GM12878 (cell line): ENCODE measurements at regions not wholly inside any gene's neighbourhood (a gene's known extent, or its start where the extent isn't known, plus 50 kb on each side); places are given as distances from the start of the nearest gene placed in this dataset.

Experiments used
- ATAC-seq: fragments of 200-7000 bp; cut with Tn5 transposase; 3 replicates; pipeline ENCODE4 v1.9.1; 2020; ENCODE audit warnings: mild to moderate bottlenecking, moderate library complexity
- BruUV-seq: library from RNA; stranded (reverse); fragments of 400-500 nt; replicated peaks from 2 replicates; lab custom pipeline; 2021; lab: Mats Ljungman, UMichigan
- CTCF ChIA-PET: fragments of 300-600 bp; sonication (Branson Sonifier 250); formaldehyde crosslinking; extraction: SDS; loops from one replicate; lab custom pipeline; 2021; ENCODE audit warnings: inconsistent platforms; lab: Yijun Ruan, JAX
- POLR2A ChIA-PET: fragments of 350-600 bp; formaldehyde crosslinking; extraction: SDS; loops from one replicate; lab custom pipeline; 2021; ENCODE audit warnings: inconsistent platforms; lab: Charles Lee
- RAD21 ChIA-PET: fragments of 300-600 bp; sonication (Branson Sonifier 250); formaldehyde crosslinking; loops from one replicate; lab custom pipeline; 2023; ENCODE audit warnings: antibody characterized with exemption; ENCODE audit not compliant: unreplicated experiment; lab: Charles Lee
- SMC1A ChIA-PET: fragments of 300-600 bp; sonication (Branson Sonifier 250); formaldehyde crosslinking; loops from one replicate; lab custom pipeline; 2023; ENCODE audit not compliant: unreplicated experiment, uncharacterized antibody; lab: Charles Lee
- DNase-seq: peaks from one replicate; pipeline ENCODE4 v3.0.0-alpha.2; 2011; ENCODE audit warnings: low read depth, low spot score
- FAIRE-seq: peaks from 3 replicates; lab custom pipeline; 2011; peaks lifted over from hg19 to GRCh38; lab: Jason Lieb, UNC
- H2AFZ ChIP-seq: 2 replicates; pipeline ENCODE4 v1.6.0; 2011; ENCODE audit warnings: low read depth, low read length, control low read depth; ENCODE audit not compliant: control insufficient read depth
- H3K27ac ChIP-seq: 2 replicates; pipeline ENCODE4 v1.5.1; 2011; ENCODE audit warnings: control low read depth; ENCODE audit not compliant: control insufficient read depth, insufficient read depth
- H3K27me3 ChIP-seq, 2 experiments: replicated peaks in 1 of 2; 2 replicates each; pipeline versions ENCODE4 v1.6.0 to v1.6.1; 2011; ENCODE audit warnings: low read length in 1 of 2; ENCODE audit not compliant: control insufficient read depth in 2 of 2, insufficient read depth in 2 of 2
- H3K36me3 ChIP-seq, 2 experiments: 2 replicates each; pipeline ENCODE4 v1.5.1; 2011; ENCODE audit warnings: low read length in 1 of 2; ENCODE audit not compliant: control insufficient read depth in 2 of 2, insufficient read depth in 2 of 2
- H3K4me1 ChIP-seq: 2 replicates; pipeline ENCODE4 v1.6.1; 2011; ENCODE audit warnings: mild to moderate bottlenecking, low read length, moderate library complexity, mixed read lengths; ENCODE audit not compliant: control insufficient read depth, insufficient read depth
- H3K4me2 ChIP-seq: 2 replicates; pipeline ENCODE4 v1.6.0; 2011; ENCODE audit warnings: control low read depth; ENCODE audit not compliant: control insufficient read depth, insufficient read depth
- H3K4me3 ChIP-seq: fragments of 200-600 bp; sonication (generic); 2 replicates; pipeline ENCODE4 v1.5.1; 2016
- H3K79me2 ChIP-seq: 2 replicates; pipeline ENCODE4 v1.6.0; 2011; ENCODE audit warnings: low read length; ENCODE audit not compliant: control insufficient read depth, insufficient read depth
- H3K9ac ChIP-seq: 2 replicates; pipeline ENCODE4 v1.8.0; 2011; ENCODE audit warnings: low read length, control low read depth, mixed read lengths; ENCODE audit not compliant: control insufficient read depth, insufficient read depth
- H3K9me3 ChIP-seq: replicated peaks from 3 replicates; pipeline ENCODE4 v1.5.1; 2011; ENCODE audit warnings: mild to moderate bottlenecking, low read length; ENCODE audit not compliant: control insufficient read depth, insufficient read depth
- H4K20me1 ChIP-seq: 2 replicates; pipeline ENCODE4 v1.6.0; 2011; ENCODE audit not compliant: control insufficient read depth, insufficient read depth
- ATF7 ChIP-seq: fragments of 450-650 bp; IDR thresholded peaks from 2 replicates; pipeline ENCODE4 v1.6.1; 2016; ENCODE audit warnings: low read depth, mild to moderate bottlenecking
- CEBPZ ChIP-seq: fragments of 150-350 bp; IDR thresholded peaks from 2 replicates; pipeline ENCODE4 v1.6.1; 2016; ENCODE audit warnings: low read depth, low read length
- E4F1 ChIP-seq: fragments of 450-650 bp; IDR thresholded peaks from 2 replicates; pipeline ENCODE4 v1.6.1; 2018; ENCODE audit warnings: borderline replicate concordance, mild to moderate bottlenecking; ENCODE audit not compliant: partially characterized antibody
- ELK1 ChIP-seq: IDR thresholded peaks from 2 replicates; pipeline ENCODE4 v1.6.1; 2012; ENCODE audit warnings: low read depth, low read length, improper control_type of control experiment
- RCOR1 ChIP-seq: conservative IDR thresholded peaks from 2 replicates; pipeline ENCODE4 v1.6.1; 2012; ENCODE audit warnings: low read depth, low read length, improper control_type of control experiment
- SP1 ChIP-seq: IDR thresholded peaks from one replicate; pipeline ENCODE4 v1.6.1; 2011; ENCODE audit warnings: low read depth, low read length
- TARDBP ChIP-seq: IDR thresholded peaks from 2 replicates; pipeline ENCODE4 v1.6.1; 2016; ENCODE audit warnings: borderline replicate concordance
- WGBS: methylation state at CpG from one replicate; pipeline ENCODE4 v1.1.6; 2016; ENCODE audit warnings: low lambda C conversion rate; ENCODE audit not compliant: insufficient replicate concordance, insufficient coverage; ENCODE audit errors: missing lambda C conversion rate; 5-methylcytosine and 5-hydroxymethylcytosine counted together
- in situ Hi-C: fragments of 300-500 bp; cut with MboI; formaldehyde crosslinking; loops from 9 replicates; pipeline ENCODE4 v1.14.3; 2018; ENCODE audit warnings: mixed read lengths
- intact Hi-C: fragments of 100-400 bp; cut with micrococcal nuclease; formaldehyde crosslinking; loops from one replicate; pipeline ENCODE4 v1.14.2; 2022; ENCODE audit not compliant: unreplicated experiment
- TF ChIP-seq, protein P1 (sequence below): IDR thresholded peaks from 2 replicates; pipeline ENCODE4 v1.6.1; 2012; ENCODE audit warnings: improper control_type of control experiment, low read depth, low read length; ENCODE audit not compliant: insufficient replicate concordance
- TF ChIP-seq, protein P2 (sequence below): IDR thresholded peaks from 2 replicates; pipeline ENCODE4 v1.6.1; 2011; ENCODE audit warnings: borderline replicate concordance, low read depth, mild to moderate bottlenecking, moderate library complexity, low read length; ENCODE audit not compliant: insufficient read depth, poor library complexity, severe bottlenecking

DNA sequence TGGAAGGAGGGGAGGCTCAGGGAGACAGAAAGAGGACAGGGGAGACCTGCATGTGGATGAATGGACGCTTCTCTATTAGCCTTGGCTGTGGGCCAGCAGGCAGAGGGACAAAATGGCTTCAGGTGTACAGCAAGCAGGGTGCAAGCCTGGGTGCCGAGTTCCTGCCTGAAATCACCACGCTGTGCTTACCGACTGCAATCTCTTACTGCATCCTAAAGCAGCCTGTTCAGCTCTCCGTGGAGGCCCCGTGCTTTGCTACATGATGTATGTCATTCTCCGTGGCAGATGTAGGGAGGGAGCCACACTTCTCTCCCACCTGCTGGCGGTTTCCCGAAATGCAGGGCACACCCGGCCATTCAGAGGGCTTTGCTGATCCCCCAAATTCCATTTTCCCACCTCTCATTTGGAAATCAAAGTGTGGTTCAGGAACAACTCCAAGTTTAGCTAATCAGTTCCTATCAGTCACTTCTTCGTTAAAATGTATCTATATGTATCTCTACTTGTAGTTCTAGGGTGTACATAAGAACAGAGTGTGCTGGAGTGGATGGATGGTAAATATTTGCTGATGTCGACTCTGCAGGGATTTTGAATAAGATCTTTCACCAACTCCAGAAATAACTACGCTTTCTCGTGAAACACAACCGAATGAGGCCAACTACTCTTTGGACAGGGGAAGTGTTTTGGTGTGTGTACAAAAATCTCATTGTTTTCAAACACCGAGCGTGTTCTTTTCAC lies 122.3 kb upstream of the BACE2 start:
- DNase-seq (no peak), FAIRE-seq (no peak), ATAC-seq (no peak)
- Histone ChIP-seq H3K79me2 (no peaks in the 10 kb centered on the region), H3K27ac (no peak overlapping the region), H3K27me3 (no peaks in the 10 kb centered on the region), H3K9me3 (no peaks in the 10 kb centered on the region), H3K4me2 (no peak overlapping the region), H3K36me3 (no peaks in the 10 kb centered on the region), H2AFZ (no peak overlapping the region), H3K4me3 (no peak overlapping the region), H3K9ac (no peak overlapping the region), H3K4me1 (no peaks in the 10 kb centered on the region), H4K20me1 (no peaks in the 10 kb centered on the region)
- ChIA-PET SMC1A (no interaction called here), RAD21 (no interaction called here), CTCF (no interaction called here), POLR2A (no interaction called here)
- in situ Hi-C loops: no loop called here
- TF ChIP-seq CEBPZ (no peak), SP1 (no peak), ATF7 (no peak), E4F1 (no peak), ELK1 (no peak), RCOR1 (no peak), TARDBP (no peak)
- TF ChIP-seq, protein P1, sequence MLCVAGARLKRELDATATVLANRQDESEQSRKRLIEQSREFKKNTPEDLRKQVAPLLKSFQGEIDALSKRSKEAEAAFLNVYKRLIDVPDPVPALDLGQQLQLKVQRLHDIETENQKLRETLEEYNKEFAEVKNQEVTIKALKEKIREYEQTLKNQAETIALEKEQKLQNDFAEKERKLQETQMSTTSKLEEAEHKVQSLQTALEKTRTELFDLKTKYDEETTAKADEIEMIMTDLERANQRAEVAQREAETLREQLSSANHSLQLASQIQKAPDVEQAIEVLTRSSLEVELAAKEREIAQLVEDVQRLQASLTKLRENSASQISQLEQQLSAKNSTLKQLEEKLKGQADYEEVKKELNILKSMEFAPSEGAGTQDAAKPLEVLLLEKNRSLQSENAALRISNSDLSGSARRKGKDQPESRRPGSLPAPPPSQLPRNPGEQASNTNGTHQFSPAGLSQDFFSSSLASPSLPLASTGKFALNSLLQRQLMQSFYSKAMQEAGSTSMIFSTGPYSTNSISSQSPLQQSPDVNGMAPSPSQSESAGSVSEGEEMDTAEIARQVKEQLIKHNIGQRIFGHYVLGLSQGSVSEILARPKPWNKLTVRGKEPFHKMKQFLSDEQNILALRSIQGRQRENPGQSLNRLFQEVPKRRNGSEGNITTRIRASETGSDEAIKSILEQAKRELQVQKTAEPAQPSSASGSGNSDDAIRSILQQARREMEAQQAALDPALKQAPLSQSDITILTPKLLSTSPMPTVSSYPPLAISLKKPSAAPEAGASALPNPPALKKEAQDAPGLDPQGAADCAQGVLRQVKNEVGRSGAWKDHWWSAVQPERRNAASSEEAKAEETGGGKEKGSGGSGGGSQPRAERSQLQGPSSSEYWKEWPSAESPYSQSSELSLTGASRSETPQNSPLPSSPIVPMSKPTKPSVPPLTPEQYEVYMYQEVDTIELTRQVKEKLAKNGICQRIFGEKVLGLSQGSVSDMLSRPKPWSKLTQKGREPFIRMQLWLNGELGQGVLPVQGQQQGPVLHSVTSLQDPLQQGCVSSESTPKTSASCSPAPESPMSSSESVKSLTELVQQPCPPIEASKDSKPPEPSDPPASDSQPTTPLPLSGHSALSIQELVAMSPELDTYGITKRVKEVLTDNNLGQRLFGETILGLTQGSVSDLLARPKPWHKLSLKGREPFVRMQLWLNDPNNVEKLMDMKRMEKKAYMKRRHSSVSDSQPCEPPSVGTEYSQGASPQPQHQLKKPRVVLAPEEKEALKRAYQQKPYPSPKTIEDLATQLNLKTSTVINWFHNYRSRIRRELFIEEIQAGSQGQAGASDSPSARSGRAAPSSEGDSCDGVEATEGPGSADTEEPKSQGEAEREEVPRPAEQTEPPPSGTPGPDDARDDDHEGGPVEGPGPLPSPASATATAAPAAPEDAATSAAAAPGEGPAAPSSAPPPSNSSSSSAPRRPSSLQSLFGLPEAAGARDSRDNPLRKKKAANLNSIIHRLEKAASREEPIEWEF: no peak
- TF ChIP-seq, protein P2, sequence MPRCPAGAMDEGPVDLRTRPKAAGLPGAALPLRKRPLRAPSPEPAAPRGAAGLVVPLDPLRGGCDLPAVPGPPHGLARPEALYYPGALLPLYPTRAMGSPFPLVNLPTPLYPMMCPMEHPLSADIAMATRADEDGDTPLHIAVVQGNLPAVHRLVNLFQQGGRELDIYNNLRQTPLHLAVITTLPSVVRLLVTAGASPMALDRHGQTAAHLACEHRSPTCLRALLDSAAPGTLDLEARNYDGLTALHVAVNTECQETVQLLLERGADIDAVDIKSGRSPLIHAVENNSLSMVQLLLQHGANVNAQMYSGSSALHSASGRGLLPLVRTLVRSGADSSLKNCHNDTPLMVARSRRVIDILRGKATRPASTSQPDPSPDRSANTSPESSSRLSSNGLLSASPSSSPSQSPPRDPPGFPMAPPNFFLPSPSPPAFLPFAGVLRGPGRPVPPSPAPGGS: no peak
- intact Hi-C loops: no loop called here
- WGBS: 8% methylated on average over 17 of the region's 17 CpGs
- BruUV-seq: no TSS peak
